ENCODE measurements at regions not wholly inside any gene's neighbourhood (a gene's known extent, or its start where the extent isn't known, plus 50 kb on each side); places are given as distances from the start of the nearest gene placed in this dataset.

- TF ChIP-seq CTCF (IDR thresholded peaks at IDR 0.05) (no peak), EP300 (IDR thresholded peaks at IDR 0.05) (no peak), POLR2AphosphoS5 (IDR thresholded peaks at IDR 0.05) (no peak), POLR2A (IDR thresholded peaks at IDR 0.05) (no peak)
Observed at GRCh38 chr17:77366558-77367245, 225.9 kb downstream of the SEC14L1 start.

Measured in stomach (tissue), 4 donors.